T-helper 2 cell treated with Interferon-gamma antibody and Interleukin-4, amounts not matched to agents 5 μg/mL and 100 μg/mL, for 36 hours (primary cell): ENCODE measurements at regions not wholly inside any gene's neighbourhood (a gene's known extent, or its start where the extent isn't known, plus 50 kb on each side); places are given as distances from the start of the nearest gene placed in this dataset.

Experiments used
- DNase-seq: peaks from one replicate; pipeline ENCODE4 v3.0.0; 2021; ENCODE audit warnings: low spot score
- H3K27ac Mint-ChIP-seq: one replicate; pipeline ENCODE4 v1.8.0; 2021; ENCODE audit warnings: mild to moderate bottlenecking, mixed read lengths
- H3K27me3 Mint-ChIP-seq: one replicate; pipeline ENCODE4 v1.8.0; 2021; ENCODE audit warnings: low read depth, mixed read lengths
- H3K36me3 Mint-ChIP-seq: one replicate; pipeline ENCODE4 v1.8.0; 2021; ENCODE audit warnings: low read depth, mixed read lengths
- H3K4me1 Mint-ChIP-seq: one replicate; pipeline ENCODE4 v1.8.0; 2021; ENCODE audit warnings: low read depth, mixed read lengths
- H3K4me3 Mint-ChIP-seq: one replicate; pipeline ENCODE4 v1.8.0; 2022; ENCODE audit warnings: mild to moderate bottlenecking, moderate library complexity, mixed read lengths
- H3K9me3 Mint-ChIP-seq: one replicate; pipeline ENCODE4 v1.8.0; 2021; ENCODE audit warnings: mixed read lengths

DNA sequence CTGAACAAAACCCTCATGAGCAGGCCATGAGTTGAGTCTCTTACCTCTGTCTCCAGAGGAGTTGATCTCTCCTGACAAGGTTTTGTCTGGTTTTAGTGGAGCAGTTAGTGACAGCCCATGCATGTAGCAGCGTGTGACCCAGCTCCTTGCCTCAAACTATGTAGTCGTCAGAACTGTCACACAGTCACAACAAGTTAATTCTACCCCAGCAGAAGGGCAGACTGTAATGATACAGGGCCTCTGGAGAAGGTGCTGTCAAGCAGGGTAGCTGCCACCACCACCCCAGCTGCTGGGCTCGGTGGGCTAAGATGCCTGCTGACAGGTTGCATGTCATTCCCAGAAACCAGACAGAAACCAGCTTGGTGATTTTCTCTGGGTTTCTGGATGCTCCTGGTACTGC is 194.5 kb downstream of the PSAT1 start:
- Mint-ChIP-seq H3K36me3 (no peaks in the 10 kb centered on the region), H3K27ac (no peak overlapping the region), H3K4me3 (no peak overlapping the region), H3K27me3 (no peaks in the 10 kb centered on the region), H3K4me1 (no peaks in the 10 kb centered on the region), H3K9me3 (no peaks in the 10 kb centered on the region)
- no peak for DNase-seq

DNA sequence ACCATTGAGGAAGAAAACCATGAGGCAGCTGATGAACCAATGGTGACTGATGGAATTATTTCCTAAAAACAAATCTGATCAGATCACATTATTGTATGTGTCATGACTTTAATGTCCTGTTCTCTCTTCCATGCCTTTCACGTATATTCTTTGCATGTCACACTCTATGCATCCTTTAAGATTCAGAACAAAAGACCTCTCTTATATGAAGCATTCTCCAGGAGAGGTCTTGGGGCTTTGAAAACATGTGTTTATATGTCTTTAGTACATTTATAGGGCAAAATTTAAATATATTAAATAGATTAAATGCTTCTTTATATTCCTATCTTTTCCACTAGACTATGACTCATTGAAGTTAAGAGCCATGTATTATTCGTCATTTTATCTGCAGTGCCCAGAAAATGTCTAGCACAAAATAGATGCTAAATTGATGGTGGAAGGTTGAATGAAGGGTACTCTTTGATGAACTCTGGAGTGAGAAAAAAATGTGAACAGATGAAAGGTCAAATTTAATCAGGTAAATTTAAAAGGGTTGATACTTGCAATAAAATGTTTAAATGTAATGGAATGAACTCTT is 196.3 kb downstream of the PSAT1 start:
- H3K4me3 Mint-ChIP-seq: no peak overlapping the region
- no peaks in the 10 kb centered on the region for H3K4me1 Mint-ChIP-seq
- no peaks in the 10 kb centered on the region for H3K36me3 Mint-ChIP-seq
- H3K9me3 Mint-ChIP-seq: no peaks in the 10 kb centered on the region
- DNase-seq: no peak
- no peak overlapping the region for H3K27ac Mint-ChIP-seq
- no peaks in the 10 kb centered on the region for H3K27me3 Mint-ChIP-seq

DNA sequence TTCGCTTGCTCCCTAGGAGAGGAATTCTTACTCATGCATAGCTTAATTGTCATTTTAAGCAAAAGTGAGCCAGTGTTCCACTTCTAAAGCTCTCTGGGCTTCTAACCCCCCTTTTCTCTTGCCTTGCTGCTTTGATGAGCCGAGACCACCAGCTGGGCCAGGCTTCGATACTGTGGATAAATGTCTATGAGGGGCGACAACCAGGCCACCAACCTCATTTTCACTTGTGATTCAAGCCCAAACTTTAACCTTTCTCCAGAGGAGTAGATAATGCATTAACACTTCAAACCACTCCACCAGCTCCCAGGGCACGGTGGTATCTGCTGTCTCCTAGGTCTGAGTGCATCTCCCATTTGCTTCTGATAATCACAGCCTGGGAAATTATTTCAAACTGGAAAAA is 205.6 kb downstream of the PSAT1 start:
- Mint-ChIP-seq H3K36me3 (no peaks in the 10 kb centered on the region), H3K27me3 (peaks cover 1% of the 10 kb centered on the region), H3K4me1 (no peaks in the 10 kb centered on the region), H3K27ac (no peak overlapping the region), H3K9me3 (no peaks in the 10 kb centered on the region), H3K4me3 (no peak overlapping the region)
- DNase-seq: no peak

DNA sequence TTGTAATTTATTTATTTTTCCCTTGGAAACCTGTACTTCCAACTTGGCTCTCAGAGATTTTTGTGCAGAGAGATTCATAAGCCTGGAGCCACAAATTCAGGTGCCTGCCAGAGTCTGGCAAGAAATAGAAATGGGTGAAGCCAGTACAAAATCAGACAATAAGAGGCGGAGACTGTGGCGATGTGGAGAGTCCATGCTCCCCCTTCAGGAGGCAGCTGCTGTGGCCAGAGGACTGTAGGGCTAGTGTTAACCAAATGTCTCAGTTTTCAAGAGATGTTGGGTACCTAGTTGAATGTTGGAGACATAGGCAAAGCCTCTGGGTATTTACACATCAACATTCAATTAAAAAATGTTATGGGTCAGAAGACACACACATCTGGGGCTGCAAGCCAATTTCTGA is 208.6 kb downstream of the PSAT1 start:
- Mint-ChIP-seq H3K27ac (no peak overlapping the region), H3K27me3 (no peaks in the 10 kb centered on the region), H3K36me3 (no peaks in the 10 kb centered on the region), H3K4me1 (no peaks in the 10 kb centered on the region), H3K9me3 (no peaks in the 10 kb centered on the region), H3K4me3 (no peak overlapping the region)
- no peak for DNase-seq

DNA sequence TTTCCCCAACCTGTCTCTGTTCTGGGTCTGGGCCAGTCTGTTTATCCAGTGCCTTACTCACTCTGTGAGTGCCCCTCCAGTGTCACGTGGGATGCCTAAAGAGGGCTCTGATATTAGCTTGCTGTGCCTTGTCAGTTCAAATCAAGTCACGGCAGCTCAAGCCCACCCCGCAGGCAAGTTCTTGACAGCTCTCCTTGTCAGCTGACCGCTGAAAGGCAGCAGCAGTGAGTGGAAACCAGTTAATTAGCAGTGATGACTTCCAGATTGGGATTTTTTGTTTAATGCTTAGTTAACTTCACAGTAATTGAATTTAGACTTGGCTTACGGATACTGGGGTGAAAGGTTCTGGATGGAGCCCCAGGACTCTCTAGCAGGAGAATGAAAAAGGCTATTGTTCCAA is 210.1 kb downstream of the PSAT1 start:
- H3K36me3 Mint-ChIP-seq: no peaks in the 10 kb centered on the region
- no peak for DNase-seq
- no peak overlapping the region for H3K27ac Mint-ChIP-seq
- H3K4me1 Mint-ChIP-seq: no peaks in the 10 kb centered on the region
- no peaks in the 10 kb centered on the region for H3K9me3 Mint-ChIP-seq
- H3K4me3 Mint-ChIP-seq: no peak overlapping the region
- H3K27me3 Mint-ChIP-seq: no peaks in the 10 kb centered on the region

DNA sequence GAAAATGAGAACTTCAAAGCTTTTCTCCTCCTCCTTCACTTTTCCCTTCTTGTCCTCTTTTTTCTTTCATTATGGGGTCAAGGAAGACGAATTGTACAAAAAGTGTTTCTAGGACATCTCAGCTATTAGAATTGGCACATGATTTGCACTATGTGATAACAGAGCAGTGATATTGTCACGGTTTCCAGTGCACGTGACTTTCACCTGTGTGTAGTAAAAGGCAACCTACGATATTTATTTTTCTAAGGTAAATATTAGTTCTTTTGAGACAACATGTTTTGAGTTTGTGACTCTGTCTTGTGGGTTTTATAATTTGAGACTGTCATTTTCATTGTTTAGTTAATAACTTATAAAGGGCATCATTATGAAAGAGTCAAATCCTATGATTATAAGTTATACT is 213.1 kb downstream of the PSAT1 start:
- Mint-ChIP-seq H3K27ac (no peak overlapping the region), H3K4me1 (no peaks in the 10 kb centered on the region), H3K27me3 (no peaks in the 10 kb centered on the region), H3K9me3 (no peaks in the 10 kb centered on the region), H3K4me3 (no peak overlapping the region), H3K36me3 (no peaks in the 10 kb centered on the region)
- DNase-seq: no peak

DNA sequence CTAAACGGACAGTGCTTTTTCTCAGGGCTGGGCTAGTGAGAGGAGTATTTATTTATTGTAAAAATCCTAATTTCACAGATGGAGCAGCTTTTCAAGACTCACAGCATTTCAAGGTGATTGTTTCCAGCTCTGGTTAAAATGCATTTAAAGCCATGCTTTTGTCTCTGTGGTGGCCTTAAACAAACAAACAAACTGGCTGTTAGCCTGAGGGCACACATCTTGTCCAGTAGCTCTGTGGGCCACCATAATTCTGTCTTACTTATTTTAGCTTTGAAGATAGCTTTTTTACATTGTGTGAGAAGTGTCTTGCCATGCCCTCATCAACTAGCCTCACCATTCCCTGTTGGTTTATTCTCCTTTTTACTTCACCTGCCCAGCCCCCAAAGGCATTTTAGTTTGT is 218.2 kb downstream of the PSAT1 start:
- Mint-ChIP-seq H3K9me3 (peaks cover 3% of the 10 kb centered on the region), H3K36me3 (no peaks in the 10 kb centered on the region), H3K27me3 (no peaks in the 10 kb centered on the region), H3K27ac (no peak overlapping the region), H3K4me3 (no peak overlapping the region), H3K4me1 (no peaks in the 10 kb centered on the region)
- no peak for DNase-seq

DNA sequence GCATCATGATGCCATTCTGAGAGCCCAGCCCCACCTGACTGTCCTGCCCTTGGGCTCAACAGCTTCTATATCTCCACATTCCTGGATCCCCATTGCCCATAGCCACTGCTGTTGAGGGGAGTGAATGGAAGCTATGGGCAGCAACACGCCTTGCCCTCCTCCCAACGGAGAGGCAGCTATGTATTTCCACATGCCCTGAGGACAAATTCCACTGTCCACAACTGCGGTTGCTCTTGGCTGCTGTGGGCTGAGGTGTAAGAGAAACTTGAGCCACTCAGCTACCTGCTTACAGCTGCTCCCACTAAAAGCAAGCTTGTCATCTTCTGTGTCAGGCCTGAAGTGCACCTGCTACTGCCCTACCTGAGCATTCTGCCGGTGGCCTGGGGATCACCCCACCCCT is 222.9 kb downstream of the PSAT1 start:
- no peak overlapping the region for H3K4me3 Mint-ChIP-seq

DNA sequence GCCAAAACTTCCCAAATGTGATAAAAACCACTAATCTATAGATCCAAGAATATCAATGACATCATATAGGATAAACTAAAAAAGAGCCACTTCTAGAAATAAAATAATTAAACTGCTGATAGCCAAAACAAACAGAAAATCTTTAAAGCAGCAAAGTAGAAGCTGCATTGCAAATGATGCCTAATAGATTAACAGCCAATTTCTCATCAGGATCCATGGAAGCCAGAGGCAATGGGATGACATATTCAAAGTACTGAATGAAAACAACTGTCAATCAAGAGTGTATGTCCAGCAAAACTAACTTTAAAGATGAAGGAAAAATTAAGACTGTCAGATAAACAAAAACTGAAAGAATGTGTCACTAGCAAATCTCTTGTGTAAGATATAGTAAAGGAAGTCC is 224.8 kb downstream of the PSAT1 start:
- H3K27me3 Mint-ChIP-seq: no peaks in the 10 kb centered on the region
- H3K9me3 Mint-ChIP-seq: peaks cover 18% of the 10 kb centered on the region
- no peak overlapping the region for H3K27ac Mint-ChIP-seq
- H3K4me3 Mint-ChIP-seq: no peak overlapping the region
- DNase-seq: no peak
- H3K36me3 Mint-ChIP-seq: no peaks in the 10 kb centered on the region
- H3K4me1 Mint-ChIP-seq: no peaks in the 10 kb centered on the region

More for the DNA sequence above, 222.9 kb downstream of the PSAT1 start:
- H3K27me3 Mint-ChIP-seq: no peaks in the 10 kb centered on the region
- no peaks in the 10 kb centered on the region for H3K4me1 Mint-ChIP-seq
- H3K27ac Mint-ChIP-seq: no peak overlapping the region
- H3K36me3 Mint-ChIP-seq: no peaks in the 10 kb centered on the region
- DNase-seq: no peak
- peaks cover 18% of the 10 kb centered on the region for H3K9me3 Mint-ChIP-seq

DNA sequence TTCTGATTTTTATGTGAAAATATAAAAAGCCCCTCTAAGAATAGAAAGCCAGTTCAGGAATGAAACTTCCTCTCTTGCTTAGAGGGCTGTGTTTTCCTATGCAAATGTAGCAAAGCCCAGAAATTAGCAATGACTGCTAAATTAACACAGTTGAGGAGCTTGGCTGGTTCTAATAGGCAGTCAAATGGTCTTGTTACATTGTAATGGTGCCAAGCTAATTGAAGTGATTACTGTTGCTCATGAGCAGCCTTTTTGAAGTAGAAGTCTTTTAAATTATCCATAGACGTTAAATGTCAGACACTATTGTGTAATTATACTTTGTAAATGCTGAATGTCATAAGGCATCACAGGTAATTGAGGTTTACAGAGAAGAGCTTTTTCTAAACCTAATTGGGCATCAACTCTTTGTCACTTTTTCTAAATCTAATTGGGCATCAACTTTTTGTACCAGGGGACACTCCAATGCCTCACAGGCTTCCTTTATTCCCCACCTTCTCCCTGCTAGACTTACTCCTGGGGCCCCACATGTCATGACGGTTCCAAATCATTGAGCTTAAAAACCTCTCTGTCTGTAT is 229.1 kb downstream of the PSAT1 start:
- no peak overlapping the region for H3K4me3 Mint-ChIP-seq
- H3K36me3 Mint-ChIP-seq: no peaks in the 10 kb centered on the region
- H3K27ac Mint-ChIP-seq: no peak overlapping the region
- H3K9me3 Mint-ChIP-seq: peaks cover 5% of the 10 kb centered on the region
- no peaks in the 10 kb centered on the region for H3K4me1 Mint-ChIP-seq
- DNase-seq: no peak
- H3K27me3 Mint-ChIP-seq: no peaks in the 10 kb centered on the region

DNA sequence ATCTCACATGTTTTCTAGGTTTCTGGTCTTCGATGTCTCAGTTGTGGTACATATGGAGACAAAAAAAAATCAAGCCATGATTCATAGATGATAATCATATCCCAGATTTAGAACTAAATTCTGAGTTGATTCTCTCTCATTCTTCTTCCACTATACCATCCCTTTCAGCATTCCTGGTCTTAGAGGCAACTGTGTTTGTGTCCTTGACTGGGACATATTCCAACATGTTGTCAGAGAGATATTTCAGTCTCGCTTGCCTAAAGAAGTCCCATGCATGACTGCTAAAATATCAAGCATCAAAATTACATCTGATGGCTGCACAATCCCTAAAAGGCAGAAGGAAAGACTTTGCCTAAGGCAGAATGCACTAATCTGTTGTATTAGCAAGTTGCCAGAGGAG is 236.6 kb downstream of the PSAT1 start:
- Mint-ChIP-seq H3K27me3 (no peaks in the 10 kb centered on the region), H3K9me3 (no peaks in the 10 kb centered on the region), H3K27ac (no peak overlapping the region), H3K4me3 (no peak overlapping the region), H3K36me3 (no peaks in the 10 kb centered on the region), H3K4me1 (no peaks in the 10 kb centered on the region)
- DNase-seq: no peak

DNA sequence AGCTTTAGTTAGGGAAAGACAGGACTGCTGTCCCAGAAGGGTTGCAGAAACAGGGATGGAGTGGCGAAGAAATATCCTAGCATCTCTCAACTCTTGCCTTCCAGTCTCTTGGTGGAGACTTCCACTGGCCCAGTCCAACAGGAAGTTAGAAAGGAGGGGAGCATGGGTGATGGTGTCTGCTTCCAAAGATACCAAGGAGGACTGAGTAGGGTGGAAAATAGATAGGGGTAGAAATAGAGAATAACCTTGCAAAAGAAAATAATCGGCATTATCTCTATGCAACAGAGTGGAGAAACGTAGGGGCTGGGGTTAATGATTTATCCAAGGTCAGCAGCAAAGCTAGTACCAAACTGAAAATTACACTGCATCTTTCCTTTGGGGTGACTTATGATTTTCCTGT is 242.3 kb downstream of the PSAT1 start:
- H3K27ac Mint-ChIP-seq: no peak overlapping the region
- H3K36me3 Mint-ChIP-seq: no peaks in the 10 kb centered on the region
- H3K27me3 Mint-ChIP-seq: no peaks in the 10 kb centered on the region
- no peak overlapping the region for H3K4me3 Mint-ChIP-seq
- H3K9me3 Mint-ChIP-seq: no peaks in the 10 kb centered on the region
- no peaks in the 10 kb centered on the region for H3K4me1 Mint-ChIP-seq
- DNase-seq: no peak

DNA sequence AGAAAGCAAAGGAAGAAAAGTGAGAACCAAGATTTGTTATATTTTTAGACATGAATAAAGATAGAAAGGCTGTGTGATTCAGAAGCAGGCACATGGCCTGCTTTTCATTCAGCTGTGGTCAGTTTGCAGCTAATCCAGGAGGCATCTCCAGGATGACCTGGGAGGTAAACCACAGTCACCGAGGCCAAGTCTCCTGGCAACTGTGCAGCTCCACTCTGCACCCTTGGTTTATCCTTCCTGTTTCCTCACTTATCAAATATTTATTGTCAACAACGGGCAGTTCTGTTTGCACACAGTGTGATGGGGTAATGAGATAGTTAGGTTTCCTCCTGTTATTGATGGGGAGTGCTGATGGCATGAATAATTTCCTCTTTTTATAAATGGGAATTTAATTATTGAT is 243.0 kb downstream of the PSAT1 start:
- Mint-ChIP-seq H3K4me3 (no peak overlapping the region), H3K27me3 (no peaks in the 10 kb centered on the region), H3K9me3 (no peaks in the 10 kb centered on the region), H3K36me3 (no peaks in the 10 kb centered on the region), H3K27ac (no peak overlapping the region), H3K4me1 (no peaks in the 10 kb centered on the region)
- DNase-seq: no peak

DNA sequence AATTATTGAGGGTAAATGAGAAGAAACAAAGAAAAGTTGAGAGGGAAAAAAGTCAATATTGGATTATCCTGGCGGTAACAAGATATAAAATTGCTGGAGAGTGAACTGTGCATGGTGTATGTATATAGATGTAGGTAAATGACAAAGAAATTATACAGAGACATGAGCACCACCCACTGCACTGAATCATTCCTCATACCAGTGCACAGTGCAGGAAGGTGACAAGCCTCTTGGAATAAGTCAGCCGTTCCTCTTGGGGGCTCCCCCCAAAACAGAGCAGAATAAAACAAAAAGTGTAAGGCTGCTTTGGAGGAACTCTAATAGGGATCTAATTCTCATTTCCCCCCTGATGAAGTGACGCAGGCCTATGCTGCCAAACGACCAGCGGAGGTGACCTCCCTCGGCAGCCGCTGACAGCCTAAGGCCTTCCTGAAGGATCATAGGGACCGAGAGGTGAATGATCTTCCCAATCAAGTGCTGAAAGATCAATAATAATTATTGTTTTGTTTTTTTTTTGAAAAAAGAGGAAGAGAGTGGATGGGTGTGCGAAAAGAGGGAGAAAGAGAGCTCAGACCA is 245.0 kb downstream of the PSAT1 start:
- H3K4me3 Mint-ChIP-seq: no peak overlapping the region
- no peaks in the 10 kb centered on the region for H3K9me3 Mint-ChIP-seq
- H3K36me3 Mint-ChIP-seq: no peaks in the 10 kb centered on the region
- no peak overlapping the region for H3K27ac Mint-ChIP-seq
- H3K4me1 Mint-ChIP-seq: no peaks in the 10 kb centered on the region
- DNase-seq: no peak
- H3K27me3 Mint-ChIP-seq: no peaks in the 10 kb centered on the region
